WI38 (cell line): ENCODE measurements at regions not wholly inside any gene's neighbourhood (a gene's known extent, or its start where the extent isn't known, plus 50 kb on each side); places are given as distances from the start of the nearest gene placed in this dataset.

Source experiments
- H3K4me3 ChIP-seq: 2 replicates; pipeline ENCODE4 v1.5.1; 2011; ENCODE audit warnings: low read depth, mild to moderate bottlenecking, control low read depth, low read length
- TF ChIP-seq, protein P1 (sequence below): IDR thresholded peaks from 2 replicates; pipeline ENCODE4 v1.5.1; 2012; ENCODE audit warnings: low read depth, mild to moderate bottlenecking, control low read depth, low read length

GRCh38 chr22:44608597-44609399 is 93.2 kb upstream of the PRR5 start:
- H3K4me3 ChIP-seq: no peak overlapping the region

DNA sequence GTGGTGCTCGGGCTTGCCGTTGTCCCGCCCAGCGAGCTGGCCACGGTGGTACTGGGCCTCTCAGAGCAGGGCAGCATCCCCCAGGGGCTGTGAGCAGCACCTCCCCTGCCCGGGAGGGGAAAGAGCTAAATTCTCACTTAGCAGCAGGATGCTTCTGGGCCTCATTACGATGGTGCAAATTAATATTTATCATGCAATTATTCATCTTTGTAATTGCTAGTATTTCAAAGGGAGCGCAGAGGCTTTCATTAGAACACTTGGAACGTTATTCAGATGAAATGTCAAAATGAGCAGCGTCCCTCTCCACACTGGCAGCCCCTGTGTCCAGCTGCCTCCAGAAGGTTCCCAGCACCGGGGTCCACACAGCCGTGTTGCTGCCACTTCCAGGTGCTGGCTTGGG is 95.9 kb upstream of the PRR5 start:
- no peak overlapping the region for H3K4me3 ChIP-seq
- TF ChIP-seq, protein P1, sequence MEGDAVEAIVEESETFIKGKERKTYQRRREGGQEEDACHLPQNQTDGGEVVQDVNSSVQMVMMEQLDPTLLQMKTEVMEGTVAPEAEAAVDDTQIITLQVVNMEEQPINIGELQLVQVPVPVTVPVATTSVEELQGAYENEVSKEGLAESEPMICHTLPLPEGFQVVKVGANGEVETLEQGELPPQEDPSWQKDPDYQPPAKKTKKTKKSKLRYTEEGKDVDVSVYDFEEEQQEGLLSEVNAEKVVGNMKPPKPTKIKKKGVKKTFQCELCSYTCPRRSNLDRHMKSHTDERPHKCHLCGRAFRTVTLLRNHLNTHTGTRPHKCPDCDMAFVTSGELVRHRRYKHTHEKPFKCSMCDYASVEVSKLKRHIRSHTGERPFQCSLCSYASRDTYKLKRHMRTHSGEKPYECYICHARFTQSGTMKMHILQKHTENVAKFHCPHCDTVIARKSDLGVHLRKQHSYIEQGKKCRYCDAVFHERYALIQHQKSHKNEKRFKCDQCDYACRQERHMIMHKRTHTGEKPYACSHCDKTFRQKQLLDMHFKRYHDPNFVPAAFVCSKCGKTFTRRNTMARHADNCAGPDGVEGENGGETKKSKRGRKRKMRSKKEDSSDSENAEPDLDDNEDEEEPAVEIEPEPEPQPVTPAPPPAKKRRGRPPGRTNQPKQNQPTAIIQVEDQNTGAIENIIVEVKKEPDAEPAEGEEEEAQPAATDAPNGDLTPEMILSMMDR: no peak

More at GRCh38 chr22:44608597-44609399, 93.2 kb upstream of the PRR5 start:
- TF ChIP-seq, protein P1: no peak

DNA sequence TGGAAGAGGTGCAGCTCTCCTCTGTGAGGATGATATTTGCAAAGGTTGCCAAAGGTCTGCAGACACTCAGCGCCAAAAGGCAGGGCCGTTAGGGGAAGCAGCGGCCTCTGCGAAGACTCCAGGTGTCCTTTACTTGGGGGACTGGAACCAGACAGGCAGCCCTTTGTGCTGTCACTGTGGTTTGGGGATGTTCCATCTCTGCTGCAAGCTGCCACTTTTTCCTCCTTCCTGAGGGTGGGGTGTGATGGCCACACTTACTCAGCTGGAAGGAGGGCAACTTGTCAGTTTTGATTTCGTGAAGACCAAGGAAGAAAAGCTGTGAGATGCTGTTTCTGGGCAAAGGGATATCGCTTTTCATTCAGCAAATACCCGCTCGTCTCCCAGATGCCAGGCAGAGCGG is 96.5 kb upstream of the PRR5 start:
- TF ChIP-seq, protein P1: no peak
- no peak overlapping the region for H3K4me3 ChIP-seq

- H3K4me3 ChIP-seq: no peak overlapping the region
- TF ChIP-seq, protein P1: no peak
Observed at GRCh38 chr22:44604991-44605390, 97.0 kb upstream of the PRR5 start.

DNA sequence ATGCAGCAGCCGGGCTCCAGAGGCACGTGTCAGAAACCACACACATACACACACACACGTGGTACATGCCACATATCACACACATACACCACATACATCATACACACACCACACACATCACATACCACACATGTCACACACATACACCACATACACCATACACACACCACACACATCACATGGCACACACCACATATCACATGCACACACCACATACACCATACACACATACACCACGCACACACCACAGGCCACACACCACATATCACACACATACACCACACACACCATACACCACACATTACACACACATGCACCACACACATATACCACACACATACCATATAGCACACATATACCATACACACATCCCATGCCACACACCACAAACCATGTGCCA is 97.5 kb upstream of the PRR5 start:
- H3K4me3 ChIP-seq: no peak overlapping the region
- TF ChIP-seq, protein P1: no peak

DNA sequence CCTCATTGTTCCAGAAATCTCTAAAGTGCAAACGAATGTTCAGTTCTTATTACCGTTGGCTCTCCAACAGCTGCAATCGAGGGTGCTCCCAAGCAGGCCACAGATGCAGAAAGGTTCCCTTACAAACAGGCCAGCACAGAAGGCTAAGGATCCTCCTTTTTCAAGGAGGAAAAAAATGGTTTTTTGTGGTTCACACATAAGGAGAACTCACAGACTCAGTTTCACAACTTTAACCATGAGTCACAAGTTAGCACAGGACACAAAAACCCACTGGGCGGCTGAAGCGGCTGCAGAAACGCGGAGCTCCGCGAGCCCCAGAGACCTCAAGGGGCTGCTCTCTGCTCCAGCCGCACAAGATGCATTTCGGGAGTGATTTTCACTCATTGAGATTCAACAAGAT is 98.2 kb upstream of the PRR5 start:
- no peak overlapping the region for H3K4me3 ChIP-seq
- TF ChIP-seq, protein P1: no peak

- TF ChIP-seq, protein P1: no peak
- H3K4me3 ChIP-seq: no peak overlapping the region
Observed at GRCh38 chr22:44601725-44602124, 100.3 kb upstream of the PRR5 start.
